Kidney (tissue), 13 donors: ENCODE measurements at regions not wholly inside any gene's neighbourhood (a gene's known extent, or its start where the extent isn't known, plus 50 kb on each side); places are given as distances from the start of the nearest gene placed in this dataset.
"Not testable (repeated sequence)": the region's sequence is repeated elsewhere in the genome, so short reads cannot be mapped to it uniquely, and the experiment has no call there.

ENCODE experiments used
- DNase-seq, 5 donors: peaks; one replicate each; pipeline ENCODE4 v3.0.0-alpha.2; 2013 to 2020
- FAIRE-seq: peaks from 2 replicates; lab custom pipeline; 2012; peaks lifted over from hg19 to GRCh38; lab: Jason Lieb, UNC
- H3K27ac ChIP-seq, 2 donors: one replicate each; pipeline ENCODE4 v1.7.0; 2013; ENCODE audit warnings: low read depth in 2 of 2, low read length in 2 of 2, inconsistent platforms in 1 of 2
- H3K27me3 ChIP-seq: one replicate; pipeline ENCODE4 v1.7.1; 2013; ENCODE audit warnings: low read length, inconsistent platforms; ENCODE audit not compliant: control insufficient read depth, insufficient read depth
- H3K36me3 ChIP-seq, 3 donors: one replicate each; pipeline versions ENCODE4 v1.7.0 to v1.7.1; 2013; ENCODE audit warnings: low read length in 3 of 3, control low read depth in 1 of 3, inconsistent platforms in 1 of 3; ENCODE audit not compliant: insufficient read depth in 3 of 3, control insufficient read depth in 2 of 3
- H3K4me1 ChIP-seq, 3 donors: one replicate each; pipeline versions ENCODE4 v1.7.0 to v1.7.1; 2013; ENCODE audit warnings: low read length in 3 of 3, inconsistent platforms in 1 of 3, low read depth in 1 of 3; ENCODE audit not compliant: control insufficient read depth in 2 of 3, insufficient read depth in 2 of 3
- H3K4me3 ChIP-seq, 3 donors: one replicate each; pipeline versions ENCODE4 v1.7.0 to v1.8.1; 2013; ENCODE audit warnings: low read length in 3 of 3, control low read depth in 1 of 3, inconsistent platforms in 1 of 3
- H3K9ac ChIP-seq, 3 donors: one replicate each; pipeline versions ENCODE4 v1.7.0 to v1.7.1; 2013; ENCODE audit warnings: low read length in 3 of 3, control low read depth in 1 of 3, inconsistent platforms in 1 of 3
- H3K9me3 ChIP-seq, 3 donors: one replicate each; pipeline versions ENCODE4 v1.7.0 to v1.7.1; 2013; ENCODE audit warnings: low read length in 3 of 3, control low read depth in 1 of 3, inconsistent platforms in 1 of 3; ENCODE audit not compliant: control insufficient read depth in 2 of 3, insufficient read depth in 1 of 3
- CTCF ChIP-seq: IDR thresholded peaks from 3 replicates; pipeline ENCODE4 v1.5.1; 2012; ENCODE audit warnings: mild to moderate bottlenecking, moderate library complexity, borderline replicate concordance; ENCODE audit not compliant: insufficient read depth; ENCODE audit errors: extremely low read depth
- intact Hi-C: fragments of 100-400 bp; cut with DNase I; formaldehyde crosslinking; loops from one replicate; pipeline ENCODE4 v1.11.1; 2022
- donor health status: control.
- donor health status: control.
- donor health status: control.
- donor health status: control.
- donor health status: control.
- donor health status: DM: yes; HTN: yes; CAD: no.
- donor health status: Normal renal cell carcinoma (clear cell type).

- H3K9me3 ChIP-seq = no peaks in the 10 kb centered on the region
- DNase-seq (no peak), FAIRE-seq (no peak)
- intact Hi-C loops = no loop called here
- no peak for TF ChIP-seq CTCF
- no peaks in the 10 kb centered on the region for H3K4me1 ChIP-seq
- H3K9ac ChIP-seq = no peak overlapping the region
- no peak overlapping the region for H3K4me3 ChIP-seq
- no peak overlapping the region for H3K27ac ChIP-seq
- H3K27me3 ChIP-seq = no peaks in the 10 kb centered on the region
- H3K36me3 ChIP-seq = no peaks in the 10 kb centered on the region
Observed at GRCh38 chr2:13354031-13354430, 637.3 kb downstream of the TRIB2 start.

- DNase-seq, H3K27me3 ChIP-seq, H3K27ac ChIP-seq, intact Hi-C loops, FAIRE-seq, H3K4me1 ChIP-seq, H3K9ac ChIP-seq, H3K4me3 ChIP-seq, H3K36me3 ChIP-seq, H3K9me3 ChIP-seq: not testable (repeated sequence)
Observed at GRCh38 chr2:13381928-13382327, 665.2 kb downstream of the TRIB2 start.

- DNase-seq, H3K36me3 ChIP-seq, H3K9ac ChIP-seq, H3K27me3 ChIP-seq, FAIRE-seq, intact Hi-C loops, H3K4me1 ChIP-seq, H3K9me3 ChIP-seq, H3K4me3 ChIP-seq, H3K27ac ChIP-seq: not testable (repeated sequence)
Observed at GRCh38 chr2:13389172-13389571, 672.4 kb downstream of the TRIB2 start.

- no peaks in the 10 kb centered on the region for H3K4me1 ChIP-seq
- no peak for TF ChIP-seq CTCF
- no peaks in the 10 kb centered on the region for H3K36me3 ChIP-seq
- FAIRE-seq = no peak
- intact Hi-C loops = no loop called here
- no peak for DNase-seq
- no peak overlapping the region for H3K4me3 ChIP-seq
- no peak overlapping the region for H3K9ac ChIP-seq
- H3K27ac ChIP-seq = no peak overlapping the region
- peaks cover 0 to 4% (median 0%) of the 10 kb centered on the region in 3 donors for H3K9me3 ChIP-seq
- H3K27me3 ChIP-seq = no peaks in the 10 kb centered on the region
Observed at GRCh38 chr2:13390676-13391075, 673.9 kb downstream of the TRIB2 start.

- Histone ChIP-seq H3K4me1 (no peaks in the 10 kb centered on the region), H3K36me3 (no peaks in the 10 kb centered on the region), H3K4me3 (no peak overlapping the region), H3K27me3 (no peaks in the 10 kb centered on the region), H3K9me3 (no peaks in the 10 kb centered on the region), H3K9ac (no peak overlapping the region), H3K27ac (no peak overlapping the region)
- no peak for FAIRE-seq
- intact Hi-C loops = no loop called here
- TF ChIP-seq CTCF = no peak
- no peak for DNase-seq
Observed at GRCh38 chr2:13401312-13401711, 684.6 kb downstream of the TRIB2 start.
